ENCODE measurements at regions not wholly inside any gene's neighbourhood (a gene's known extent, or its start where the extent isn't known, plus 50 kb on each side); places are given as distances from the start of the nearest gene placed in this dataset.

DNA sequence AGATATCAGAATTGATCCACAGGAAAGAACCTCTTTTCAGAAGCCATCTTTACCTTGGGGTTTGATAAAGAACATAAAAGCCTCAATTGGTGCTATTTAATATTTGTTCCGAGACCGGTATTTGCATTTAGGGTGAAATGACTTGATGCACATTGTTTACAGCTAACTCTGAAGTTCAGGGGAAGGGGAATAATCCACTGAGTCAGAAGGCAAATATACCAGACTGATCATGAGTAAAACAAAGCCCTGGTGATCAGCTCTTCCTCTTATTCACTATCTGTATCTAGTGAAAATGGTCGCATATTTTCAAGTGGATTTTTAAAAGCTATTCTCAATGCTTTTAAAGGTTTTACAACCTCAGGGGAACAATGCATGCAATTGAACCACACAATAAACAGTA, 53.0 kb upstream of the ATP8B1 start:
- Histone ChIP-seq H3K36me3 (no peaks in the 10 kb centered on the region), H3K4me1 (no peaks in the 10 kb centered on the region), H3K9me3 (no peaks in the 10 kb centered on the region), H3K27me3 (no peaks in the 10 kb centered on the region), H3K27ac (no peak overlapping the region), H3K4me3 (no peak overlapping the region)
- no peak for TF ChIP-seq CTCF (IDR thresholded peaks at IDR 0.05)
- no peak for DNase-seq (ENCODE audit: low spot score)

DNA sequence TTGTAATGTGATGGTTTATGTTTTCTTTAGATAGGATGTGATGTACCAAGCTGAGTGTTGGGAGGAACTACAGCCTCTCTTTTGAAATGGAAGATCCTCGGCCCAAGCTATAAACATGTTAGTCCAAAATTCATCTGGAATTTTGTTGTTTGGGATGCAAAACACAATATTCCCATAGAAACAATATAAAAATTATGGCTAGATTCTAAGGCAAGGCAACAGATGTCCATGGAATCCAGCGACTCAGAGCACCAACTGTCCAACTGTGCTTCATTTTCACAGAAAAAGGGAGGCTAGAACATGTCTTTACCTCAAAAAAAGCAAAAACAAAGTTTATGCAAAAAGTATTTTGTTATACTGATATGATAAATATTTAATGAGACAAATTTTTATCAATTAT, 52.4 kb upstream of the ATP8B1 start:
- Histone ChIP-seq H3K4me3 (no peak overlapping the region), H3K4me1 (no peaks in the 10 kb centered on the region), H3K9me3 (no peaks in the 10 kb centered on the region), H3K27me3 (no peaks in the 10 kb centered on the region), H3K36me3 (no peaks in the 10 kb centered on the region), H3K27ac (no peak overlapping the region)
- DNase-seq (ENCODE audit: low spot score) = no peak
- TF ChIP-seq CTCF (IDR thresholded peaks at IDR 0.05) = no peak

GRCh38 chr18:57854726-57855125, 51.6 kb upstream of the ATP8B1 start:
- Histone ChIP-seq H3K9me3 (no peaks in the 10 kb centered on the region), H3K27ac (no peak overlapping the region), H3K36me3 (no peaks in the 10 kb centered on the region), H3K4me3 (no peak overlapping the region), H3K4me1 (no peaks in the 10 kb centered on the region), H3K27me3 (no peaks in the 10 kb centered on the region)
- DNase-seq (ENCODE audit: low spot score) = no peak
- no peak for TF ChIP-seq CTCF (IDR thresholded peaks at IDR 0.05)

DNA sequence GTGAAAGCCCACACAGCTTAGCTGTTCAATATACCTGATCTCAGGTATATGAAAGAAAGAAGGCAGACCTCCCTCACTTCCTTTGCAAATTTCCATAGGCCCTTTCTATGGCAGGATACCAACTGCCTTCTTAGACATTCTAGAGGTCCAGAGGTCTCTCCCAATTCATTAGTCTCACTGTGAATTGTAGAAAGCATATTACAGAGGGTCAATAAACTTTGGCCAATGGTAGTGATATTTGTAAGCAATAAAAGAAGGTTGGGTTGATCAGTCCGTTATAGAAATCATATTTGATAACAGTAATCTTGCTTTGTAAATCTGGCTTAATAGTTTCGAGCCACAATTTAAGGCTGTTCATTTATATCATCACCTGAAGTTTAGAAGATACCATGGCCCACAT, 50.7 kb upstream of the ATP8B1 start:
- Histone ChIP-seq H3K9me3 (no peaks in the 10 kb centered on the region), H3K4me1 (no peaks in the 10 kb centered on the region), H3K36me3 (no peaks in the 10 kb centered on the region), H3K27me3 (no peaks in the 10 kb centered on the region), H3K27ac (no peak overlapping the region), H3K4me3 (no peak overlapping the region)
- TF ChIP-seq CTCF (IDR thresholded peaks at IDR 0.05) = no peak
- no peak for DNase-seq (ENCODE audit: low spot score)

GRCh38 chr18:57853133-57853532, 50.0 kb upstream of the ATP8B1 start:
- no peak overlapping the region for H3K4me3 ChIP-seq
- no peak for DNase-seq (ENCODE audit: low spot score)
- H3K9me3 ChIP-seq = no peaks in the 10 kb centered on the region
- H3K27me3 ChIP-seq = no peaks in the 10 kb centered on the region
- no peaks in the 10 kb centered on the region for H3K4me1 ChIP-seq
- H3K36me3 ChIP-seq = no peaks in the 10 kb centered on the region
- no peak overlapping the region for H3K27ac ChIP-seq
- TF ChIP-seq CTCF (IDR thresholded peaks at IDR 0.05) = no peak
